HepG2 (cell line): ENCODE measurements at regions not wholly inside any gene's neighbourhood (a gene's known extent, or its start where the extent isn't known, plus 50 kb on each side); places are given as distances from the start of the nearest gene placed in this dataset.

Source experiments
- ATAC-seq: fragments of 200-7000 bp; cut with Tn5 transposase; 3 replicates; pipeline ENCODE4 v1.9.1; 2020; ENCODE audit warnings: mild to moderate bottlenecking, moderate library complexity
- BruUV-seq: library from RNA; stranded (reverse); fragments of 400-500 nt; replicated peaks from 2 replicates; lab custom pipeline; 2021; lab: Mats Ljungman, UMichigan
- CTCF ChIA-PET: fragments of 300-600 bp; formaldehyde crosslinking; extraction: SDS; loops from one replicate; lab custom pipeline; 2021; ENCODE audit warnings: low total read pairs, inconsistent platforms, low intra/inter-chr PET ratio; lab: Yijun Ruan, JAX
- POLR2A ChIA-PET: fragments of 350-600 bp; sonication (Branson Sonifier 250); formaldehyde crosslinking; loops from one replicate; lab custom pipeline; 2020; ENCODE audit warnings: antibody characterized with exemption, inconsistent platforms; lab: Yijun Ruan, JAX
- DNase-seq: peaks from one replicate; pipeline ENCODE4 v3.0.0-alpha.2; 2015; ENCODE audit warnings: low spot score
- FAIRE-seq: peaks from 3 replicates; lab custom pipeline; 2011; peaks lifted over from hg19 to GRCh38; lab: Jason Lieb, UNC
- H2AFZ ChIP-seq: one replicate; pipeline ENCODE4 v1.6.1; 2011; ENCODE audit warnings: low read length, inconsistent platforms
- H3K27ac ChIP-seq: fragments of 300-600 bp; 3 replicates; pipeline ENCODE4 v1.8.0; 2011; ENCODE audit warnings: mixed run types, mild to moderate bottlenecking, mixed read lengths, low read length, inconsistent platforms; ENCODE audit not compliant: insufficient read depth; ENCODE audit errors: extremely low read length
- H3K27me3 ChIP-seq, 2 experiments: fragments of 200-600 bp in 1 of 2; 2 replicates in 1 of 2; 3 replicates in 1 of 2; pipeline versions ENCODE4 v1.6.0 to v1.8.0; 2011; ENCODE audit warnings: low read length in 2 of 2, mild to moderate bottlenecking in 2 of 2, moderate library complexity in 2 of 2, inconsistent platforms in 1 of 2; ENCODE audit not compliant: insufficient read depth in 2 of 2, control insufficient read depth in 1 of 2
- H3K36me3 ChIP-seq, 2 experiments: fragments of 200-600 bp in 1 of 2; replicated peaks in 1 of 2; 2 replicates in 1 of 2; 3 replicates in 1 of 2; pipeline versions ENCODE4 v1.5.1 to v1.8.0; 2011; ENCODE audit warnings: low read length in 2 of 2, inconsistent platforms in 1 of 2; ENCODE audit not compliant: insufficient read depth in 2 of 2, control insufficient read depth in 1 of 2
- H3K4me1 ChIP-seq: 2 replicates; pipeline ENCODE4 v1.5.1; 2012; ENCODE audit warnings: low read length, inconsistent platforms; ENCODE audit not compliant: insufficient read depth
- H3K4me2 ChIP-seq: 2 replicates; pipeline ENCODE4 v1.6.0; 2011; ENCODE audit warnings: low read depth, low read length, inconsistent platforms
- H3K4me3 ChIP-seq, 3 experiments: fragments of 200-600 bp in 1 of 3; sonication (generic), shearing (Covaris generic) in 1 of 3; replicated peaks in 1 of 3; 2 replicates each; pipeline ENCODE4 v1.5.1; 2011 to 2016; ENCODE audit warnings: low read length in 3 of 3, inconsistent platforms in 2 of 3, low read depth in 2 of 3, mild to moderate bottlenecking in 2 of 3, control low read depth in 1 of 3, mixed read lengths in 1 of 3; ENCODE audit not compliant: insufficient read depth in 1 of 3
- H3K79me2 ChIP-seq: one replicate; pipeline ENCODE4 v1.6.1; 2011; ENCODE audit warnings: low read length, inconsistent platforms; ENCODE audit not compliant: insufficient read depth
- H3K9ac ChIP-seq: 2 replicates; pipeline ENCODE4 v1.6.0; 2011; ENCODE audit warnings: mild to moderate bottlenecking, low read depth, low read length, inconsistent platforms; ENCODE audit not compliant: insufficient read depth
- H3K9me3 ChIP-seq: 2 replicates; pipeline ENCODE4 v1.5.1; 2012; ENCODE audit warnings: mild to moderate bottlenecking, low read length
- H4K20me1 ChIP-seq: 2 replicates; pipeline ENCODE4 v1.6.0; 2011; ENCODE audit warnings: inconsistent platforms, mild to moderate bottlenecking, low read length, moderate library complexity; ENCODE audit not compliant: insufficient read depth
- HDAC1 ChIP-seq: sonication (generic); formaldehyde crosslinking; IDR thresholded peaks from 2 replicates; pipeline ENCODE4 v1.5.1; 2020; ENCODE audit warnings: mild to moderate bottlenecking, missing genetic modification reagents
- HDAC6 ChIP-seq: fragments of 200-600 bp; sonication (generic); IDR thresholded peaks from 2 replicates; pipeline ENCODE4 v1.7.0; 2017; ENCODE audit warnings: mild to moderate bottlenecking, antibody characterized with exemption, low read length, low read depth
- NPAS2 ChIP-seq: sonication (generic); formaldehyde crosslinking; IDR thresholded peaks from 2 replicates; pipeline ENCODE4 v1.8.0; 2022; ENCODE audit warnings: mild to moderate bottlenecking, missing genetic modification reagents, borderline replicate concordance
- NR2C2 ChIP-seq: sonication (generic); formaldehyde crosslinking; IDR thresholded peaks from 2 replicates; pipeline ENCODE4 v1.4.0; 2020; ENCODE audit warnings: missing genetic modification reagents, mild to moderate bottlenecking, moderate library complexity, borderline replicate concordance
- PHF5A ChIP-seq: IDR thresholded peaks from one replicate; pipeline ENCODE4 v1.6.1; 2018; ENCODE audit warnings: low read depth, missing genetic modification reagents; ENCODE audit not compliant: unreplicated experiment
- RAD21 ChIP-seq: fragments of 450-650 bp; formaldehyde crosslinking; IDR thresholded peaks from 2 replicates; pipeline ENCODE4 v1.5.0; 2020; ENCODE audit warnings: mild to moderate bottlenecking
- SMAD3 ChIP-seq: sonication (generic); formaldehyde crosslinking; IDR thresholded peaks from 2 replicates; pipeline ENCODE4 v1.4.0; 2020; ENCODE audit warnings: missing genetic modification reagents
- ZNF296 ChIP-seq: sonication (generic); formaldehyde crosslinking; conservative IDR thresholded peaks from 2 replicates; pipeline ENCODE4 v1.5.0; 2020; ENCODE audit warnings: mild to moderate bottlenecking, missing genetic modification reagents
- ZNF773 ChIP-seq: sonication (generic); formaldehyde crosslinking; IDR thresholded peaks from 2 replicates; pipeline ENCODE4 v1.4.0; 2020; ENCODE audit warnings: missing genetic modification reagents, borderline replicate concordance
- ZNF792 ChIP-seq: IDR thresholded peaks from 2 replicates; pipeline ENCODE4 v1.6.1; 2016
- WGBS: methylation state at CpG from one replicate; pipeline ENCODE4 v1.1.6; 2017; ENCODE audit warnings: low lambda C conversion rate; 5-methylcytosine and 5-hydroxymethylcytosine counted together
- in situ Hi-C: cut with HindIII; loops from 2 replicates; pipeline ENCODE4 v1.10.0; 2017; ENCODE audit warnings: low pct_unique_long_range_greater_than_20kb; ENCODE audit not compliant: extremely low pct_ligation_motif_present
- intact Hi-C: fragments of 100-400 bp; cut with micrococcal nuclease; formaldehyde crosslinking; loops from one replicate; pipeline ENCODE4 v1.10.0; 2022; ENCODE audit not compliant: unreplicated experiment
- TF ChIP-seq, protein P1 (sequence below): sonication (generic); formaldehyde crosslinking; IDR thresholded peaks from 2 replicates; pipeline ENCODE4 v1.4.0; 2020; ENCODE audit warnings: missing genetic modification reagents; ENCODE audit errors: not compliant biosample characterization
- TF ChIP-seq, protein P2 (sequence below): sonication (generic); formaldehyde crosslinking; IDR thresholded peaks from 2 replicates; pipeline ENCODE4 v1.4.0; 2020; ENCODE audit warnings: low read depth, mild to moderate bottlenecking, missing genetic modification reagents

DNA sequence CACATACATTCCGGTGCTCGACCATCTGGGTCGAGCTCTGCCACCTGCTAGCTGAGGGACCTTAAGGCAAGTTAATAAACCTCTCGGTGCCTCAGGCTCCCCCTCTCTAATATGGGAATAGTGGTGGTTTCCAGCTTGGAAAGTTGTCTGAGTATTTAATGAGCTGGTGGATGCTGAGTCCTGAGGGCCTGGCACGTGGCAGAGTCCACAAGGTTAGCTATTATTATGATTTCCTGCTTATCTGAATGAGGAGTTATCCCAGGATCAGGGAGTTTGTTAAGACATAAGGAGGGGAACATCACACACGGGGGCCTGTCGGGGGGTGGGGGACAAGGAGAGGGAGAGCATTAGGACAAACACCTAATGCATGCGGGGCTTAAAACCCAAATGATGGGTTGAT, 80.1 kb upstream of the SLC22A23 start:
- H3K4me3 ChIP-seq = no peak overlapping the region
- TF ChIP-seq NR2C2 (CRISPR knock-in tag) (no peak), ZNF296 (CRISPR knock-in tag) (no peak), PHF5A (no peak), NPAS2 (CRISPR knock-in tag) (no peak), SMAD3 (CRISPR knock-in tag) (no peak), HDAC6 (no peak), ZNF792 (CRISPR knock-in tag) (no peak), RAD21 (no peak), HDAC1 (CRISPR knock-in tag) (no peak), ZNF773 (CRISPR knock-in tag) (no peak)
- TF ChIP-seq, protein P1, sequence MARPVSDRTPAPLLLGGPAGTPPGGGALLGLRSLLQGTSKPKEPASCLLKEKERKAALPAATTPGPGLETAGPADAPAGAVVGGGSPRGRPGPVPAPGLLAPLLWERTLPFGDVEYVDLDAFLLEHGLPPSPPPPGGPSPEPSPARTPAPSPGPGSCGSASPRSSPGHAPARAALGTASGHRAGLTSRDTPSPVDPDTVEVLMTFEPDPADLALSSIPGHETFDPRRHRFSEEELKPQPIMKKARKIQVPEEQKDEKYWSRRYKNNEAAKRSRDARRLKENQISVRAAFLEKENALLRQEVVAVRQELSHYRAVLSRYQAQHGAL (CRISPR knock-in tag) = no peak
- TF ChIP-seq, protein P2, sequence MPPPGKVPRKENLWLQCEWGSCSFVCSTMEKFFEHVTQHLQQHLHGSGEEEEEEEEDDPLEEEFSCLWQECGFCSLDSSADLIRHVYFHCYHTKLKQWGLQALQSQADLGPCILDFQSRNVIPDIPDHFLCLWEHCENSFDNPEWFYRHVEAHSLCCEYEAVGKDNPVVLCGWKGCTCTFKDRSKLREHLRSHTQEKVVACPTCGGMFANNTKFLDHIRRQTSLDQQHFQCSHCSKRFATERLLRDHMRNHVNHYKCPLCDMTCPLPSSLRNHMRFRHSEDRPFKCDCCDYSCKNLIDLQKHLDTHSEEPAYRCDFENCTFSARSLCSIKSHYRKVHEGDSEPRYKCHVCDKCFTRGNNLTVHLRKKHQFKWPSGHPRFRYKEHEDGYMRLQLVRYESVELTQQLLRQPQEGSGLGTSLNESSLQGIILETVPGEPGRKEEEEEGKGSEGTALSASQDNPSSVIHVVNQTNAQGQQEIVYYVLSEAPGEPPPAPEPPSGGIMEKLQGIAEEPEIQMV (CRISPR knock-in tag) = no peak
- ChIA-PET CTCF (no interaction called here), POLR2A (no interaction called here)
- no peak for ATAC-seq
- no peaks in the 10 kb centered on the region for H3K4me1 ChIP-seq
- in situ Hi-C loops = no loop called here
- no peaks in the 10 kb centered on the region for H3K36me3 ChIP-seq
- peaks cover 7 to 79% of the 10 kb centered on the region in 2 experiments; a peak in 3 of 5 replicates for H3K27me3 ChIP-seq
- BruUV-seq = no TSS peak
- H3K79me2 ChIP-seq = no peaks in the 10 kb centered on the region
- intact Hi-C loops = no loop called here
- no peak overlapping the region for H3K9ac ChIP-seq
- no peak overlapping the region for H3K4me2 ChIP-seq
- WGBS = 46% methylated on average over 8 of the region's 8 CpGs
- FAIRE-seq = no peak
- DNase-seq = no peak
- no peak overlapping the region for H3K27ac ChIP-seq
- no peaks in the 10 kb centered on the region for H3K9me3 ChIP-seq
- no peak overlapping the region for H2AFZ ChIP-seq
- H4K20me1 ChIP-seq = no peaks in the 10 kb centered on the region
